ENCODE measurements at regions not wholly inside any gene's neighbourhood (a gene's known extent, or its start where the extent isn't known, plus 50 kb on each side); places are given as distances from the start of the nearest gene placed in this dataset.

DNA sequence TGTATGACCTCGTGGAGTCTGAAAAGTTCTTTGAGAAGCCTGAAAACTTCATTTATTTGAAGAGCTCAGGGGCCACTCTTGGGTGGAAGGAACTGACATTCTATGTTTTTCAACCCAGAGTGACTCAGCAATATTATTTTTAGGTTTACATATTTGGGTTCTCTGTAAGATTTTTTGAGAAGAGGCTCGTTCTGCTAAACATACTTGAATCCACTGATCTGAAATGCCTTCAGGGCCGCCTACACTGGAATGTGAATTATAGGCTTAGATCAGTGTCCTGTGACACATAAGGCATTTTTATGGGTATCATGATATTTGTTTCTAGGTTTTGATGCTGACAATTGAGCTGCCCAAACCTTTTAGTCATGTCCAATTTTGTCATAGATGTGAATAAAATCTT lies 86.2 kb downstream of the PSAT1 start:
- no peak for DNase-seq
- H3K27ac Mint-ChIP-seq, result no peak overlapping the region
- no peak overlapping the region for H3K4me3 Mint-ChIP-seq
- H3K27me3 Mint-ChIP-seq, result peaks cover 4% of the 10 kb centered on the region
- H3K36me3 Mint-ChIP-seq (ENCODE audit: low read depth), result no peaks in the 10 kb centered on the region
- POLR2A ChIA-PET, result no interaction called here
- CTCF ChIA-PET, result no interaction called here
- H3K4me1 Mint-ChIP-seq, result no peaks in the 10 kb centered on the region
- no peaks in the 10 kb centered on the region for H3K9me3 Mint-ChIP-seq (ENCODE audit: low read depth)
- ATAC-seq, result no peak
- intact Hi-C loops (cut with DNase I, micrococcal nuclease), result no loop called here

GRCh38 chr9:78386348-78386747 lies 89.4 kb downstream of the PSAT1 start:
- ATAC-seq (no peak), DNase-seq (no peak)
- Mint-ChIP-seq H3K4me3 (no peak overlapping the region), H3K4me1 (no peaks in the 10 kb centered on the region), H3K27ac (no peak overlapping the region), H3K9me3 (ENCODE audit: low read depth) (no peaks in the 10 kb centered on the region), H3K36me3 (ENCODE audit: low read depth) (no peaks in the 10 kb centered on the region), H3K27me3 (no peaks in the 10 kb centered on the region)
- intact Hi-C loops (cut with DNase I, micrococcal nuclease), result no loop called here
- ChIA-PET CTCF (interaction anchor here (0.6 to 0.7 kb wide), 2 partner anchors 14 to 74 kb away, joined by 3 read pairs; no protein-coding TSS in a partner anchor), POLR2A (no interaction called here)

DNA sequence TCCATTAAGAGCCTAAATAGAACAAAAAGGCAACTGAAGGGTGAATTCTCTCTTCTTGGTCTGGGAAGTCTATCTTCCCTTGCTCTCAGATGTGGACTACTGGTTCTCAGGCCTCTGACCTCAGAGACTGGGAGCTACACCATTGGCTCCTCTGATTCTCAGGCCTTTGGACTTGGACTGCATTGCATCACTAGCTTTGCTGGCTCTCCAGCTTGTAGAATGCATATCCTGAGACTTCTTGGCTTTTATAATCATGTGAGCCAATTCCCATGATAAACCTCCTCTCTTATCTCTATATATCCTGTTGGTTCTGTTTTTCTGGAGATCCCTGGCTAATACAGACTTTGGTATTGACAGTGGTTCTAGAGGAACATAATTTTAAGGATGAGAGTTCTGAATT lies 89.8 kb downstream of the PSAT1 start:
- ChIA-PET CTCF (interaction anchor here (0.6 to 0.7 kb wide), 2 partner anchors 14 to 74 kb away, joined by 3 read pairs; no protein-coding TSS in a partner anchor), POLR2A (no interaction called here)
- no peak for ATAC-seq
- Mint-ChIP-seq H3K9me3 (ENCODE audit: low read depth) (no peaks in the 10 kb centered on the region), H3K4me1 (no peaks in the 10 kb centered on the region), H3K4me3 (no peak overlapping the region), H3K27me3 (no peaks in the 10 kb centered on the region), H3K27ac (no peak overlapping the region), H3K36me3 (ENCODE audit: low read depth) (no peaks in the 10 kb centered on the region)
- intact Hi-C loops (cut with DNase I, micrococcal nuclease), result no loop called here
- DNase-seq, result no peak

GRCh38 chr9:78393340-78393739 lies 96.4 kb downstream of the PSAT1 start:
- ATAC-seq (no peak), DNase-seq (no peak)
- H3K4me3 Mint-ChIP-seq, result no peak overlapping the region
- ChIA-PET POLR2A (no interaction called here), CTCF (no interaction called here)
- H3K36me3 Mint-ChIP-seq (ENCODE audit: low read depth), result no peaks in the 10 kb centered on the region
- no peaks in the 10 kb centered on the region for H3K4me1 Mint-ChIP-seq
- peaks cover 3% of the 10 kb centered on the region for H3K27me3 Mint-ChIP-seq
- H3K27ac Mint-ChIP-seq, result no peak overlapping the region
- intact Hi-C loops (cut with DNase I, micrococcal nuclease), result no loop called here
- H3K9me3 Mint-ChIP-seq (ENCODE audit: low read depth), result peaks cover 11% of the 10 kb centered on the region

GRCh38 chr9:78393932-78394331 lies 97.0 kb downstream of the PSAT1 start:
- DNase-seq, result no peak

GRCh38 chr9:78396087-78396486 lies 99.2 kb downstream of the PSAT1 start:
- ChIA-PET POLR2A (no interaction called here), CTCF (no interaction called here)
- ATAC-seq (no peak), DNase-seq (no peak)
- H3K9me3 Mint-ChIP-seq (ENCODE audit: low read depth), result peaks cover 11% of the 10 kb centered on the region
- H3K27ac Mint-ChIP-seq, result no peak overlapping the region
- intact Hi-C loops (cut with DNase I, micrococcal nuclease), result no loop called here
- peaks cover 6% of the 10 kb centered on the region for H3K27me3 Mint-ChIP-seq
- H3K4me1 Mint-ChIP-seq, result no peaks in the 10 kb centered on the region
- H3K4me3 Mint-ChIP-seq, result no peak overlapping the region
- H3K36me3 Mint-ChIP-seq (ENCODE audit: low read depth), result no peaks in the 10 kb centered on the region

More at GRCh38 chr9:78393932-78394331, 97.0 kb downstream of the PSAT1 start:
- H3K4me1 Mint-ChIP-seq, result no peaks in the 10 kb centered on the region
- H3K27me3 Mint-ChIP-seq, result peaks cover 6% of the 10 kb centered on the region
- ChIA-PET CTCF (no interaction called here), POLR2A (no interaction called here)
- no peaks in the 10 kb centered on the region for H3K36me3 Mint-ChIP-seq (ENCODE audit: low read depth)
- no peak for ATAC-seq
- H3K27ac Mint-ChIP-seq, result no peak overlapping the region
- no peak overlapping the region for H3K4me3 Mint-ChIP-seq
- peaks cover 11% of the 10 kb centered on the region for H3K9me3 Mint-ChIP-seq (ENCODE audit: low read depth)
- intact Hi-C loops (cut with DNase I, micrococcal nuclease), result no loop called here

DNA sequence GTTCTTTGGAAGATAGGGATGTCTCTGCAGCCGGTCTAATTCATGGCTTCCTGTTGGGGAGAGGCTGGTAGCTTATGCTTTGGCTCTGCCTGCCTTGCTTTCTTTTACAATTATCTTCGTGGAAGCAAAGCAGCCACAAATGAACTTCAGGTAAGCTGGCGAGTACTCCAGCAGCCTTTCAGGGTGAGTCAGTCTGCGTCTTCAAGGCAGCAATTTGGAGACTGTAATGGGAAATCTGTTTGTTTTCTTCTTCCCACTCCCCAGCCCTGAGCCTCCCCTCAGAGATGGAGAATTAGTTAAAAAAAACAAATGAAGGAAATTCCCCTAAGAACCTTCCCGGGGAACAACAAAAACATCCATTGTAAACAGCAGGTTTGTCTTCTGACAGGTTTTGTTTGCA lies 100.1 kb downstream of the PSAT1 start:
- H3K27ac Mint-ChIP-seq, result no peak overlapping the region
- H3K27me3 Mint-ChIP-seq, result peaks cover 6% of the 10 kb centered on the region
- H3K9me3 Mint-ChIP-seq (ENCODE audit: low read depth), result peaks cover 11% of the 10 kb centered on the region
- no peak for DNase-seq
- no peaks in the 10 kb centered on the region for H3K4me1 Mint-ChIP-seq
- no peaks in the 10 kb centered on the region for H3K36me3 Mint-ChIP-seq (ENCODE audit: low read depth)
- ChIA-PET POLR2A (no interaction called here), CTCF (interaction anchor here (0.8 kb wide), 1 partner anchor 123 kb away, joined by 3 read pairs; no protein-coding TSS in a partner anchor)
- H3K4me3 Mint-ChIP-seq, result no peak overlapping the region
- intact Hi-C loops (cut with DNase I, micrococcal nuclease), result no loop called here
- ATAC-seq, result no peak

- ATAC-seq (no peak), DNase-seq (no peak)
- H3K27ac Mint-ChIP-seq, result no peak overlapping the region
- H3K4me1 Mint-ChIP-seq, result no peaks in the 10 kb centered on the region
- peaks cover 6% of the 10 kb centered on the region for H3K27me3 Mint-ChIP-seq
- POLR2A ChIA-PET, result no interaction called here
- CTCF ChIA-PET, result interaction anchor here (0.7 to 0.8 kb wide), 2 partner anchors 15 to 123 kb away, joined by 3 read pairs; no protein-coding TSS in a partner anchor
- H3K36me3 Mint-ChIP-seq (ENCODE audit: low read depth), result no peaks in the 10 kb centered on the region
- intact Hi-C loops (cut with DNase I, micrococcal nuclease), result no loop called here
- H3K9me3 Mint-ChIP-seq (ENCODE audit: low read depth), result peaks cover 11% of the 10 kb centered on the region
- H3K4me3 Mint-ChIP-seq, result no peak overlapping the region
Measured at GRCh38 chr9:78397454-78397853, 100.5 kb downstream of the PSAT1 start.

- Mint-ChIP-seq H3K36me3 (ENCODE audit: low read depth) (no peaks in the 10 kb centered on the region), H3K27ac (no peak overlapping the region), H3K9me3 (ENCODE audit: low read depth) (peaks cover 11% of the 10 kb centered on the region), H3K4me1 (no peaks in the 10 kb centered on the region), H3K27me3 (peaks cover 8% of the 10 kb centered on the region), H3K4me3 (no peak overlapping the region)
- POLR2A ChIA-PET, result interaction anchor here (0.5 kb wide), 1 partner anchor 17 kb away, joined by 4 read pairs; no protein-coding TSS in a partner anchor
- intact Hi-C loops (cut with DNase I, micrococcal nuclease), result no loop called here
- no peak for DNase-seq
- CTCF ChIA-PET, result interaction anchor here (0.6 to 1.3 kb wide), 2 partner anchors 40 to 94 kb away, joined by 4 to 5 read pairs; no protein-coding TSS in a partner anchor
- ATAC-seq, result no peak
Measured at GRCh38 chr9:78399153-78399552, 102.2 kb downstream of the PSAT1 start.

- ATAC-seq (no peak), DNase-seq (no peak)
- H3K36me3 Mint-ChIP-seq (ENCODE audit: low read depth), result no peaks in the 10 kb centered on the region
- POLR2A ChIA-PET, result no interaction called here
- peaks cover 8% of the 10 kb centered on the region for H3K27me3 Mint-ChIP-seq
- no peaks in the 10 kb centered on the region for H3K4me1 Mint-ChIP-seq
- no peak overlapping the region for H3K4me3 Mint-ChIP-seq
- peaks cover 2% of the 10 kb centered on the region for H3K9me3 Mint-ChIP-seq (ENCODE audit: low read depth)
- CTCF ChIA-PET, result interaction anchor here (1.3 kb wide), 1 partner anchor 39 kb away, joined by 5 read pairs; no protein-coding TSS in a partner anchor
- no peak overlapping the region for H3K27ac Mint-ChIP-seq
- intact Hi-C loops (cut with DNase I, micrococcal nuclease), result no loop called here
Measured at GRCh38 chr9:78400496-78400895, 103.6 kb downstream of the PSAT1 start.

DNA sequence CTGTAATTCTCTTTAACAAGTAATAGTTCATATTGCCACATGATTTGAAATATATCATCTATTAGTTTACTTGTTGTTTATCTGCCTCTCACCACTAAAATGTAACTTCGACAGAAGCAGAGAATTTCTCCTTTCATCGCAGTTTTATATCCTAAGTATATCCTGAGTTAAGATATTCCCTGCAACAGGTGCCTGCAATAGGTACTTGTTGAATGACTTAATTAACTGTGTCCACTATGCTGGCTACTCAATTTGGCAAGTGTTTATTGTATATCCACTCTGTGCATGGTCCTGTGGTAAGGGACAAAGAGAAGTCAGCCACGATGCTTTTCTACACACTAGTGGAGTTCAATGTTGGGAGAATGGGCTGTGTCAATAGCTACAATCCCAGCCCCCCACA lies 108.5 kb downstream of the PSAT1 start:
- Mint-ChIP-seq H3K27ac (no peak overlapping the region), H3K4me1 (no peaks in the 10 kb centered on the region), H3K4me3 (no peak overlapping the region), H3K27me3 (peaks cover 1% of the 10 kb centered on the region), H3K9me3 (ENCODE audit: low read depth) (no peaks in the 10 kb centered on the region), H3K36me3 (ENCODE audit: low read depth) (no peaks in the 10 kb centered on the region)
- intact Hi-C loops (cut with DNase I, micrococcal nuclease), result no loop called here
- CTCF ChIA-PET, result no interaction called here
- POLR2A ChIA-PET, result no interaction called here
- no peak for DNase-seq
- no peak for ATAC-seq

DNA sequence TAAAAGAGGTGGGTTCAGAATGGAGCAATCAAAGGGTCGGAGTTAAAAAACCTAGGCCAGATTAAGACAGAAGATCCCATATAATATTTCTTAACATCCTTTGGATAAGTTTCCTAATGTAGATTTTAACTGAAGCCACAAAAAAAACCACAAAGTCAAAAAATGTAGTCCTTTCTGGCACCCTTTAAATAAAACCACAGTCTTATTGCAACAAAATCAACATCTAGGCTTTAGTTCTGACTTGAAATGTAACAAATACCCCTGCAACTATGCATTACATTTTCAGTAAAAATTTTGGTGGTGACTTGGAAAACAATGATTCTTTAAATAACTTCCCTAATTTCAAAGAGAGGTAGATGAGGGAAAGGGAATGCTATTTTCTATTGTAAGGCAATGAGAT lies 109.2 kb downstream of the PSAT1 start:
- DNase-seq, result no peak
- Mint-ChIP-seq H3K27ac (no peak overlapping the region), H3K9me3 (ENCODE audit: low read depth) (no peaks in the 10 kb centered on the region), H3K36me3 (ENCODE audit: low read depth) (no peaks in the 10 kb centered on the region), H3K27me3 (peaks cover 1% of the 10 kb centered on the region), H3K4me1 (no peaks in the 10 kb centered on the region), H3K4me3 (no peak overlapping the region)
- intact Hi-C loops (cut with DNase I, micrococcal nuclease), result no loop called here
- ChIA-PET POLR2A (no interaction called here), CTCF (no interaction called here)
- no peak for ATAC-seq

GRCh38 chr9:78406933-78407332 lies 110.0 kb downstream of the PSAT1 start:
- Mint-ChIP-seq H3K4me3 (no peak overlapping the region), H3K9me3 (ENCODE audit: low read depth) (no peaks in the 10 kb centered on the region), H3K27ac (no peak overlapping the region), H3K36me3 (ENCODE audit: low read depth) (no peaks in the 10 kb centered on the region), H3K4me1 (no peaks in the 10 kb centered on the region), H3K27me3 (peaks cover 1% of the 10 kb centered on the region)
- DNase-seq (no peak), ATAC-seq (no peak)
- intact Hi-C loops (cut with DNase I, micrococcal nuclease), result no loop called here
- POLR2A ChIA-PET, result no interaction called here
- CTCF ChIA-PET, result no interaction called here
